ENCODE measurements at regions not wholly inside any gene's neighbourhood (a gene's known extent, or its start where the extent isn't known, plus 50 kb on each side); places are given as distances from the start of the nearest gene placed in this dataset.

- intact Hi-C loops (cut with DNase I): no loop called here
- no peak for TF ChIP-seq CTCF (IDR thresholded peaks at IDR 0.05; ENCODE audit: borderline replicate concordance, extremely low read depth, insufficient read depth)
- no peak overlapping the region for H3K27ac ChIP-seq (ENCODE audit: low read depth in 2 of 2, low read length in 2 of 2)
- H3K4me1 ChIP-seq (ENCODE audit: control insufficient read depth in 2 of 3, insufficient read depth in 2 of 3, low read depth in 1 of 3, low read length in 3 of 3): no peaks in the 10 kb centered on the region
- H3K27me3 ChIP-seq (ENCODE audit: control insufficient read depth, insufficient read depth, low read length): no peaks in the 10 kb centered on the region
- no peaks in the 10 kb centered on the region for H3K9me3 ChIP-seq (ENCODE audit: control insufficient read depth in 2 of 3, insufficient read depth in 1 of 3, low read length in 3 of 3)
- H3K36me3 ChIP-seq (ENCODE audit: control insufficient read depth in 2 of 3, insufficient read depth in 3 of 3, low read length in 3 of 3): no peaks in the 10 kb centered on the region
- no peak overlapping the region for H3K4me3 ChIP-seq (ENCODE audit: low read length in 3 of 3)
- DNase-seq (no peak), FAIRE-seq (no peak)
- no peak overlapping the region for H3K9ac ChIP-seq (ENCODE audit: low read length in 3 of 3)
Measured at GRCh38 chr5:45089870-45090269, 281.1 kb downstream of the MRPS30 start.

- FAIRE-seq (no peak), DNase-seq (peak in 1 of 5 donors; percentile 1)
- Histone ChIP-seq H3K27ac (ENCODE audit: low read depth in 2 of 2, low read length in 2 of 2) (no peak overlapping the region), H3K36me3 (ENCODE audit: control insufficient read depth in 2 of 3, insufficient read depth in 3 of 3, low read length in 3 of 3) (no peaks in the 10 kb centered on the region), H3K9ac (ENCODE audit: low read length in 3 of 3) (no peak overlapping the region), H3K9me3 (ENCODE audit: control insufficient read depth in 2 of 3, insufficient read depth in 1 of 3, low read length in 3 of 3) (no peaks in the 10 kb centered on the region), H3K4me3 (ENCODE audit: low read length in 3 of 3) (no peak overlapping the region), H3K4me1 (ENCODE audit: control insufficient read depth in 2 of 3, insufficient read depth in 2 of 3, low read depth in 1 of 3, low read length in 3 of 3) (no peaks in the 10 kb centered on the region), H3K27me3 (ENCODE audit: control insufficient read depth, insufficient read depth, low read length) (no peaks in the 10 kb centered on the region)
- intact Hi-C loops (cut with DNase I): no loop called here
- no peak for TF ChIP-seq CTCF (IDR thresholded peaks at IDR 0.05; ENCODE audit: borderline replicate concordance, extremely low read depth, insufficient read depth)
Measured at GRCh38 chr5:45093377-45093776, 284.6 kb downstream of the MRPS30 start.

GRCh38 chr5:45094876-45095440 is 286.2 kb downstream of the MRPS30 start:
- Histone ChIP-seq H3K27ac (ENCODE audit: low read depth in 2 of 2, low read length in 2 of 2) (no peak overlapping the region), H3K9ac (ENCODE audit: low read length in 3 of 3) (no peak overlapping the region), H3K4me3 (ENCODE audit: low read length in 3 of 3) (no peak overlapping the region), H3K36me3 (ENCODE audit: control insufficient read depth in 2 of 3, insufficient read depth in 3 of 3, low read length in 3 of 3) (no peaks in the 10 kb centered on the region), H3K9me3 (ENCODE audit: control insufficient read depth in 2 of 3, insufficient read depth in 1 of 3, low read length in 3 of 3) (no peaks in the 10 kb centered on the region), H3K27me3 (ENCODE audit: control insufficient read depth, insufficient read depth, low read length) (no peaks in the 10 kb centered on the region), H3K4me1 (ENCODE audit: control insufficient read depth in 2 of 3, insufficient read depth in 2 of 3, low read depth in 1 of 3, low read length in 3 of 3) (no peaks in the 10 kb centered on the region)
- FAIRE-seq (no peak), DNase-seq (no peak)
- intact Hi-C loops (cut with DNase I): no loop called here
- no peak for TF ChIP-seq CTCF (IDR thresholded peaks at IDR 0.05; ENCODE audit: borderline replicate concordance, extremely low read depth, insufficient read depth)

GRCh38 chr5:45098483-45098882 is 289.7 kb downstream of the MRPS30 start:
- H3K4me3 ChIP-seq (ENCODE audit: low read length in 3 of 3): no peak overlapping the region
- no peaks in the 10 kb centered on the region for H3K4me1 ChIP-seq (ENCODE audit: control insufficient read depth in 2 of 3, insufficient read depth in 2 of 3, low read depth in 1 of 3, low read length in 3 of 3)
- no peaks in the 10 kb centered on the region for H3K9me3 ChIP-seq (ENCODE audit: control insufficient read depth in 2 of 3, insufficient read depth in 1 of 3, low read length in 3 of 3)
- DNase-seq: no peak
- intact Hi-C loops (cut with DNase I): no loop called here
- no peak for FAIRE-seq
- no peaks in the 10 kb centered on the region for H3K27me3 ChIP-seq (ENCODE audit: control insufficient read depth, insufficient read depth, low read length)
- no peaks in the 10 kb centered on the region for H3K36me3 ChIP-seq (ENCODE audit: control insufficient read depth in 2 of 3, insufficient read depth in 3 of 3, low read length in 3 of 3)
- H3K27ac ChIP-seq (ENCODE audit: low read depth in 2 of 2, low read length in 2 of 2): no peak overlapping the region
- H3K9ac ChIP-seq (ENCODE audit: low read length in 3 of 3): no peak overlapping the region
- TF ChIP-seq CTCF (IDR thresholded peaks at IDR 0.05; ENCODE audit: borderline replicate concordance, extremely low read depth, insufficient read depth): no peak

Data from kidney (tissue), 13 donors.